ENCODE measurements at regions not wholly inside any gene's neighbourhood (a gene's known extent, or its start where the extent isn't known, plus 50 kb on each side); places are given as distances from the start of the nearest gene placed in this dataset.

DNA sequence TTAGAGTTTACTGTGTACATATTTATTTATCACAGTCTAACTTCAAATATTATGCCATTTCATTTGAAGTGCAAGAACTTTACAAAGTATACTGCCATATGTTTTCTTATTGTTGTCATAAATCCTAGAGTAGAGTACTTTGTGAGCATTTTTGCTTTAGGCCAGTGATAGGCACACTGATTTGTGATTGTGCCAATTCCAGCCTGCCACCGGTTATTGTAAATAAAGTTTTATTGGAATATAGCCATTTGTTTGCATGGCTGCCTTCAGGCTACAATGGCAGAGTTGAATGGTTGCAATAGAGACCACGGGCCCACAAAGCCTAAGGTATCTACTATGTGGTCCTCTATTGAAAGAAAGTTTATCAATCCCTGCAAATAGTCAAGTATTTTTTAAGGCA, 175.8 kb upstream of the GALNT2 start:
- Mint-ChIP-seq H3K9me3 (ENCODE audit: unreplicated experiment) (no peaks in the 10 kb centered on the region), H3K4me1 (ENCODE audit: low read depth, unreplicated experiment) (peaks cover 12% of the 10 kb centered on the region), H3K27ac (ENCODE audit: unreplicated experiment) (no peak overlapping the region), H3K27me3 (ENCODE audit: insufficient read depth, unreplicated experiment) (no peaks in the 10 kb centered on the region), H3K4me3 (ENCODE audit: unreplicated experiment) (no peak overlapping the region), H3K36me3 (ENCODE audit: insufficient read depth, unreplicated experiment) (no peaks in the 10 kb centered on the region)
- no TSS peak for BruUV-seq (replicated peaks)
- ChIA-PET CTCF (no interaction called here), POLR2A (no interaction called here)
- no peaks in the 10 kb centered on the region for H3K9me3 ChIP-seq
- DNase-seq, result no peak
- no peak overlapping the region for H3K4me3 ChIP-seq (ENCODE audit: low read depth, low read length)
- H3K27me3 ChIP-seq (replicated peaks; ENCODE audit: control insufficient read depth, insufficient read depth, low read length), result no peaks in the 10 kb centered on the region
- no peak for TF ChIP-seq CTCF (IDR thresholded peaks at IDR 0.05; ENCODE audit: insufficient read depth in 1 of 2, low read depth in 1 of 2, low read length in 1 of 2, severe bottlenecking in 1 of 2, unreplicated experiment in 1 of 2)
- H3K4me1 ChIP-seq, result peaks cover 14% of the 10 kb centered on the region
- H3K36me3 ChIP-seq (ENCODE audit: control insufficient read depth, insufficient read depth, low read length), result no peaks in the 10 kb centered on the region
- intact Hi-C loops (cut with micrococcal nuclease; ENCODE audit: unreplicated experiment), result no loop called here

DNA sequence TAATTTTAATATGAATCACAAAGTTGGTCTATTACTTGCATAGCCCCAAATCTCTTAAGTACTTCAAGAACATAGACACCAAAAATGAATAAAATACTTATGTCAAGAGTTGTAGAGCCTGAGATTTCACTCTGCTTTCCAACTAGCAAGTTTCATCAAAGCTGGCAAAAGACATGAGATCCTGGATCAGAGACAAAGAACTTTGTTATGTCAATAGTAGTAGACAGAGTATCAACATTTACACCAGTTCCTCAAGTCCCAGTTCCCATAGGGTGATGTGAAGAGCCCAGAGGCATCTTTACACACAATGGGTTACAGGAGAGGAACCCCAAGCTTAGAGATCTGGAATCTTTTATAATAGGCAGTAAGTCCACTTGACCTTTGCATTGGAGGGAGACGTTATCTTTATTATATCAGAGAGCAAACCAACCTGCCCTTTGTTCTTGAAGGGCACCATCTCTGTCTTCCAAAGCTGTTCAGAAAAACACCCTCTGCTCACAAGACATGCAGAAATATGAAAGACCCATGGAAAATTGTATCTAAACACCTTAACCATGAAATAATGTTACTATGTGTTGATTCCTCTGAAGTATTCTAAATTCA, 174.4 kb upstream of the GALNT2 start:
- peak in 1 of 2 experiments; percentile 24 for DNase-seq
- H3K4me3 Mint-ChIP-seq (ENCODE audit: unreplicated experiment), result no peak overlapping the region
- TF ChIP-seq CTCF (IDR thresholded peaks at IDR 0.05; ENCODE audit: insufficient read depth in 1 of 2, low read depth in 1 of 2, low read length in 1 of 2, severe bottlenecking in 1 of 2, unreplicated experiment in 1 of 2), result no peak
- peaks cover 14% of the 10 kb centered on the region for H3K4me1 ChIP-seq
- H3K4me1 Mint-ChIP-seq (ENCODE audit: low read depth, unreplicated experiment), result peaks cover 12% of the 10 kb centered on the region
- H3K27me3 ChIP-seq (replicated peaks; ENCODE audit: control insufficient read depth, insufficient read depth, low read length), result no peaks in the 10 kb centered on the region
- no peak overlapping the region for H3K27ac Mint-ChIP-seq (ENCODE audit: unreplicated experiment)
- no peaks in the 10 kb centered on the region for H3K9me3 ChIP-seq
- intact Hi-C loops (cut with micrococcal nuclease; ENCODE audit: unreplicated experiment), result no loop called here
- no peaks in the 10 kb centered on the region for H3K9me3 Mint-ChIP-seq (ENCODE audit: unreplicated experiment)
- BruUV-seq (replicated peaks), result no TSS peak
- H3K36me3 ChIP-seq (ENCODE audit: control insufficient read depth, insufficient read depth, low read length), result no peaks in the 10 kb centered on the region
- CTCF ChIA-PET, result no interaction called here
- H3K36me3 Mint-ChIP-seq (ENCODE audit: insufficient read depth, unreplicated experiment), result no peaks in the 10 kb centered on the region
- no peak overlapping the region for H3K4me3 ChIP-seq (ENCODE audit: low read depth, low read length)
- POLR2A ChIA-PET, result no interaction called here
- no peaks in the 10 kb centered on the region for H3K27me3 Mint-ChIP-seq (ENCODE audit: insufficient read depth, unreplicated experiment)

DNA sequence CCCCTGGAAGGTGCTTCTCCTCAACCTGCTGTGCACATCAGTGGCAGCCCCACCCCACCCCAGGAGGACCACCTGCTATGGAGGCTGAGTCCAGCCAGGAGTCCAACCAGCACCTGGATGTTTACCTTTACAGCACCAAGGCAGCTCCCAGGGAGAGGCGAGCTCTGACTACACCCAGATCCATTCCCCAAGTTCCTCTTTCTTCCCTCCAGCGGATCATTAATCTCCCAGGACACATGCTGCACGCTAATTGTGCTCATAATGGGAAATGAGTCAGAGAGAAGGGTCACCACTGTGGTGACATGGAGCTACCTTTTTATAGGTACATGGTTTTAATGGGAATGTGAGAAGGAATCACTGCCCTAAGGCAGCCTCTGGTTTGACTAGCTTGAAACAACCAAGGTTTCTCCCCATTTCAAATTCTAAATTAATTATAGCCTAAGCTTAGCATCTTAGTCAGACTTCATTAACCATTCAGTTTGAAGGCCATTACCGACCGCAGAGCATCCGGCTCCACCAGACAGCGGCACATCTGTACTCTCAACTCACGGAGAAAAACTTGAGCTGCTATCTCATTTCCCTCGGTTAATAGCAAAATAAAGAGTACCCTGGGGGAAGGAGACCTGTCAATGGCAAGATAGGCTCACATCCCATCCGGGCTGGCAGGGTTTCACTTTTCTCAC, 173.1 kb upstream of the GALNT2 start:
- Mint-ChIP-seq H3K4me1 (ENCODE audit: low read depth, unreplicated experiment) (peaks cover 12% of the 10 kb centered on the region), H3K27me3 (ENCODE audit: insufficient read depth, unreplicated experiment) (no peaks in the 10 kb centered on the region), H3K9me3 (ENCODE audit: unreplicated experiment) (no peaks in the 10 kb centered on the region), H3K27ac (ENCODE audit: unreplicated experiment) (no peak overlapping the region), H3K4me3 (ENCODE audit: unreplicated experiment) (no peak overlapping the region), H3K36me3 (ENCODE audit: insufficient read depth, unreplicated experiment) (no peaks in the 10 kb centered on the region)
- Histone ChIP-seq H3K4me3 (ENCODE audit: low read depth, low read length) (no peak overlapping the region), H3K36me3 (ENCODE audit: control insufficient read depth, insufficient read depth, low read length) (no peaks in the 10 kb centered on the region), H3K4me1 (peaks cover 14% of the 10 kb centered on the region), H3K9me3 (no peaks in the 10 kb centered on the region), H3K27me3 (replicated peaks; ENCODE audit: control insufficient read depth, insufficient read depth, low read length) (no peaks in the 10 kb centered on the region)
- no peak for DNase-seq
- TF ChIP-seq CTCF (IDR thresholded peaks at IDR 0.05; ENCODE audit: insufficient read depth in 1 of 2, low read depth in 1 of 2, low read length in 1 of 2, severe bottlenecking in 1 of 2, unreplicated experiment in 1 of 2), result no peak
- POLR2A ChIA-PET, result no interaction called here
- CTCF ChIA-PET, result no interaction called here
- no TSS peak for BruUV-seq (replicated peaks)
- intact Hi-C loops (cut with micrococcal nuclease; ENCODE audit: unreplicated experiment), result no loop called here

Data from Caco-2 (cell line).